RWPE2 (cell line): ENCODE measurements at regions not wholly inside any gene's neighbourhood (a gene's known extent, or its start where the extent isn't known, plus 50 kb on each side); places are given as distances from the start of the nearest gene placed in this dataset.
A peak's percentile ranks its signal among the peaks of the same experiment; 100 is the strongest.

Source experiments
- ATAC-seq: fragments of 200-7000 bp; cut with Tn5 transposase; 3 replicates; pipeline ENCODE4 v1.9.1; 2021; ENCODE audit warnings: low read depth
- DNase-seq: peaks from one replicate; pipeline ENCODE4 v3.0.0-alpha.2; 2020; ENCODE audit warnings: low spot score
- H3K27ac ChIP-seq: fragments of 450-650 bp; 2 replicates; pipeline ENCODE4 v1.5.1; 2017; ENCODE audit warnings: mild to moderate bottlenecking; ENCODE audit not compliant: poor library complexity, severe bottlenecking
- H3K27me3 ChIP-seq: fragments of 250-450 bp; sonication (Bioruptor Pico); 2 replicates; pipeline ENCODE4 v1.5.1; 2021; ENCODE audit warnings: mild to moderate bottlenecking, moderate library complexity; ENCODE audit not compliant: insufficient read depth, poor library complexity, severe bottlenecking
- H3K36me3 ChIP-seq: fragments of 250-450 bp; sonication (Bioruptor Pico); 2 replicates; pipeline ENCODE4 v1.5.1; 2020; ENCODE audit warnings: low read depth, mild to moderate bottlenecking, moderate library complexity
- H3K4me1 ChIP-seq: fragments of 250-450 bp; sonication (Bioruptor Pico); 2 replicates; pipeline ENCODE4 v1.5.1; 2021; ENCODE audit warnings: mild to moderate bottlenecking, moderate library complexity; ENCODE audit not compliant: insufficient read depth, poor library complexity, severe bottlenecking
- H3K4me3 ChIP-seq: fragments of 250-450 bp; sonication (Bioruptor Pico); 2 replicates; pipeline ENCODE4 v1.5.1; 2021; ENCODE audit warnings: mild to moderate bottlenecking, moderate library complexity; ENCODE audit not compliant: severe bottlenecking
- H3K9me3 ChIP-seq: fragments of 250-450 bp; sonication (Bioruptor Pico); 2 replicates; pipeline ENCODE4 v1.5.1; 2021; ENCODE audit warnings: mild to moderate bottlenecking, moderate library complexity; ENCODE audit not compliant: severe bottlenecking
- CTCF ChIP-seq: fragments of 450-650 bp; IDR thresholded peaks from one replicate; pipeline ENCODE4 v1.5.1; 2017; ENCODE audit warnings: mild to moderate bottlenecking, moderate library complexity; ENCODE audit not compliant: poor library complexity, severe bottlenecking

- Histone ChIP-seq H3K4me3 (no peak overlapping the region), H3K4me1 (peaks cover 11% of the 10 kb centered on the region), H3K27me3 (no peaks in the 10 kb centered on the region), H3K27ac (no peak overlapping the region), H3K9me3 (no peaks in the 10 kb centered on the region), H3K36me3 (no peaks in the 10 kb centered on the region)
- DNase-seq (no peak), ATAC-seq (peak; percentile 21; the same call in 1 of the 3 replicates)
- no peak for TF ChIP-seq CTCF
These were observed 164.1 kb upstream of the ADO start for GRCh38 chr10:62640411-62640810.

GRCh38 chr10:62643606-62644587 is 160.6 kb upstream of the ADO start:
- TF ChIP-seq CTCF: no peak
- Histone ChIP-seq H3K4me1 (no peaks in the 10 kb centered on the region), H3K27ac (no peak overlapping the region), H3K9me3 (no peaks in the 10 kb centered on the region), H3K36me3 (no peaks in the 10 kb centered on the region), H3K27me3 (no peaks in the 10 kb centered on the region), H3K4me3 (no peak overlapping the region)
- ATAC-seq: no peak
- no peak for DNase-seq

- ATAC-seq: no peak
- H3K9me3 ChIP-seq: no peaks in the 10 kb centered on the region
- DNase-seq: no peak
- H3K36me3 ChIP-seq: no peaks in the 10 kb centered on the region
- no peaks in the 10 kb centered on the region for H3K4me1 ChIP-seq
- no peak for TF ChIP-seq CTCF
- H3K4me3 ChIP-seq: no peak overlapping the region
- no peak overlapping the region for H3K27ac ChIP-seq
- no peaks in the 10 kb centered on the region for H3K27me3 ChIP-seq
These were observed 157.0 kb upstream of the ADO start for GRCh38 chr10:62647375-62648092.

- H3K36me3 ChIP-seq: no peaks in the 10 kb centered on the region
- ATAC-seq (no peak), DNase-seq (no peak)
- no peak for TF ChIP-seq CTCF
- no peak overlapping the region for H3K27ac ChIP-seq
- H3K4me1 ChIP-seq: no peaks in the 10 kb centered on the region
- no peaks in the 10 kb centered on the region for H3K9me3 ChIP-seq
- no peak overlapping the region for H3K4me3 ChIP-seq
- H3K27me3 ChIP-seq: no peaks in the 10 kb centered on the region
These were observed 155.6 kb upstream of the ADO start for GRCh38 chr10:62648921-62649320.
